HG03432 (cell line): ENCODE measurements at regions not wholly inside any gene's neighbourhood (a gene's known extent, or its start where the extent isn't known, plus 50 kb on each side); places are given as distances from the start of the nearest gene placed in this dataset.
"Not testable (repeated sequence)": the region's sequence is repeated elsewhere in the genome, so short reads cannot be mapped to it uniquely, and the experiment has no call there.

ENCODE experiments used
- ATAC-seq: cut with Tn5 transposase; IDR thresholded peaks from one replicate; pipeline ENCODE4 v1.9.1; 2021; ENCODE audit warnings: mild to moderate bottlenecking, moderate library complexity; ENCODE audit not compliant: unreplicated experiment

- ATAC-seq = no peak
Measured at GRCh38 chr13:89115307-89115706, 1444.1 kb downstream of the SLITRK5 start.

GRCh38 chr13:89136678-89137077 is 1465.5 kb downstream of the SLITRK5 start:
- no peak for ATAC-seq

GRCh38 chr13:89150362-89150761 is 1479.2 kb downstream of the SLITRK5 start:
- no peak for ATAC-seq

- no peak for ATAC-seq
Measured at GRCh38 chr13:89153941-89154340, 1482.8 kb downstream of the SLITRK5 start.

- no peak for ATAC-seq
Measured at GRCh38 chr13:89163096-89163495, 1491.9 kb downstream of the SLITRK5 start.

GRCh38 chr13:89165685-89166084 is 1494.5 kb downstream of the SLITRK5 start:
- ATAC-seq = no peak

GRCh38 chr13:89169951-89170350 is 1498.8 kb downstream of the SLITRK5 start:
- no peak for ATAC-seq

GRCh38 chr13:89181041-89181440 is 1509.9 kb downstream of the SLITRK5 start:
- no peak for ATAC-seq

- no peak for ATAC-seq
Measured at GRCh38 chr13:89199138-89199537, 1528.0 kb downstream of the SLITRK5 start.

GRCh38 chr13:89204435-89204834 is 1533.3 kb downstream of the SLITRK5 start:
- ATAC-seq = no peak

- no peak for ATAC-seq
Measured at GRCh38 chr13:89205856-89206520, 1534.8 kb downstream of the SLITRK5 start.

- no peak for ATAC-seq
Measured at GRCh38 chr13:89212186-89212585, 1541.0 kb downstream of the SLITRK5 start.

GRCh38 chr13:89214185-89214584 is 1543.0 kb downstream of the SLITRK5 start:
- no peak for ATAC-seq

- not testable (repeated sequence) for ATAC-seq
Measured at GRCh38 chr13:89215319-89215718, 1544.1 kb downstream of the SLITRK5 start.

- no peak for ATAC-seq
Measured at GRCh38 chr13:89217813-89218212, 1546.6 kb downstream of the SLITRK5 start.

- no peak for ATAC-seq
Measured at GRCh38 chr13:89221557-89222158, 1550.5 kb downstream of the SLITRK5 start.

- ATAC-seq = no peak
Measured at GRCh38 chr13:89227356-89227755, 1556.2 kb downstream of the SLITRK5 start.

GRCh38 chr13:89238496-89238895 is 1567.3 kb downstream of the SLITRK5 start:
- ATAC-seq = no peak

GRCh38 chr13:89239361-89240127 is 1568.4 kb downstream of the SLITRK5 start:
- no peak for ATAC-seq

GRCh38 chr13:89255844-89256406 is 1584.8 kb downstream of the SLITRK5 start:
- no peak for ATAC-seq

GRCh38 chr13:89267734-89268133 is 1596.6 kb downstream of the SLITRK5 start:
- ATAC-seq = no peak

- no peak for ATAC-seq
Measured at GRCh38 chr13:89269737-89270136, 1598.6 kb downstream of the SLITRK5 start.
